Muscle of back (tissue), 3 donors: ENCODE measurements at regions not wholly inside any gene's neighbourhood (a gene's known extent, or its start where the extent isn't known, plus 50 kb on each side); places are given as distances from the start of the nearest gene placed in this dataset.

Source experiments
- DNase-seq, 3 donors: peaks; one replicate each; pipeline versions ENCODE4 v3.0.0 to v3.0.0-alpha.2; 2013

- DNase-seq, result no peak
Measured at GRCh38 chr2:74735009-74735408, 81.0 kb downstream of the SEMA4F start.

DNA sequence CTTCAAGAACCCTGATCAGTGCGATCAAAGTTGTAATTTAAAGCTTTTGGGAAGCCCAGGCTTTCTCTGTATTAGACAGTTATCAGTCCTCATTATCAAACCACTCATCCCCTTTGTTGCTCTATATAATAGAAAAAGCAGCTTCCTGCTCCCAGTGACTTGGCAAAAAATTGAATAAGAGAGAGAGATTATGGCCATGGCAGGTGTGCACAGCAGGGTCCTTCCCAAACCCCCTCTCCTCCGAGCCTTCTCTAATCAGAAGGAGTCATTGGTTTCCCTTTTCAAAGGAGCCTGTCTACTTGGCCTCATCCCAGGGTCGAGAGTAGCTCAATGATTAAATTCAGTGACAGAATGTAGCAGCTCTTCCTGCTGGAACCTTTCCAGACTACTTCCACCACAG lies 81.5 kb downstream of the SEMA4F start:
- DNase-seq, result no peak

DNA sequence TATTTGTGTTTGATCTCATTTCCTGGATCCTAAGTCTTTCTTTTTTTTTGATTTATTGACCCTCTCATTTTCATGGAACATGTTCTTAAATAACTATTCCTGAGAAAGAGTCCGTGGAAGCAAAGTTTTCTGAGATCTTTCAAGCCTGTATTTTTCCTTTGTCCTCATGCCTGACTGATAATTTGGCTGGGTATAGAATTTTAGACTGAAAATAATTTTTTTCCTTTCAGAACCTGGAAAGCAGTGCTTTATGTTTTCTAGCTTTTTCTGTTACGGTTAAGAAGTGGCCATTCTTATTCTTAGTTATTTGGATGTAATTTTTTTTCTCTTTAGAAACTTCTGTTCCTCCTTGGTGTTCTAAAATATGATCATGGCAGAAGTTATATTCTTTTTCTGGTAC lies 82.5 kb downstream of the SEMA4F start:
- DNase-seq, result no peak

GRCh38 chr2:74738586-74738985 lies 84.5 kb downstream of the SEMA4F start:
- DNase-seq, result no peak

DNA sequence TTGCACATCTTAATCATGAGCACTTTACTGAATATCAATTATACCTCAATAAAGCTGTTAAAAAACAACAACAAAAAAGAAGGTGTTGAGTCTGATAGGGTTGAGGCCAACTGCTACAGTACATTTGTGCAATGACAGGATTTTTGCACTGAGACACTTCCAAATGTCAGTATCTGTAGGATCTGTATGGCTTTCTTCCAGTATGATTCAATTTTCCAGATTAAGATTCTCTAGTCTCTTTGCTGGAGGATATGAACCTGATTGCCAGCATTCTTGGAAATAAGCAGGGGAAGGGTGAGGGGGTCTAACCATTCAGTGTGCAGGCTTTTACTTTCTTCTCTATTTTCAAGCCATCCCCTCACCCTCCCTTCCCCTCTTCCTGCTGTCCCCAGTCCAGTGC lies 85.1 kb downstream of the SEMA4F start:
- DNase-seq, result no peak

GRCh38 chr2:74739733-74740241 lies 85.7 kb downstream of the SEMA4F start:
- no peak for DNase-seq

GRCh38 chr2:74740395-74740740 lies 86.3 kb downstream of the SEMA4F start:
- DNase-seq, result no peak

DNA sequence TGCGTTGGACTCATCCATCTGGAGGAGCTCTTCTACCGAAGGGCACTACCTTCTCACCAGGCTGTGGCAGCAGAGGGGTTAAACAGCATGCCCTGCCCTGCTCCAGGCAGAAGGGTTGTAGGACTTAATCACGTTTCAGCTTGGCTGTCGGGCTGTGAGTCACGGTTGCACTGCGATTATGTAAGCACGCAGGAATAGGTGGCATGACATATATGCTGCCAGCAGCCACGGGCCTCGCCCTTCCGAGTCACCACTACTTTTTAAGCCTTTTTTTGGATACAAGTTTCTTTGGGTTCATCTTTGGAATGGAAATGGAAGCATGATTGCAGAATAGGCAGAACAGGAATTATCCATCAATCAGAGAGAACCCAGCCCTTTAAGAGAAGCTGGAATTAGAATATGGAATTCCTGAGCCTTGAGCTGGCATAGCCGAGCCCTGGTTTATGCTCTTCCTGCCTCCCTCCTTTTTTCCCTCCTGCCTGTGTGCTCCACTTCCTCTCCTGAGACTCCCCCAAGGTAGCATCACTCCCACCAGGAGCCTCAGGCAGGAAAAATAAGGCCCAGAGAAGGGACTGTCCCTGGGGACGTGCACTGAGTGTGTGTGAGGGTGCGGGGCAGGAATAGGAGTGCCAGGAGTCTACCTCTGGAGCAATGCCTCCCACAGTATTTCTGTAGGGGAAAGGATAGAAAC lies 86.8 kb downstream of the SEMA4F start:
- peak in 2 of 3 donors; percentile 27 to 85 for DNase-seq

- DNase-seq, result no peak
Measured at GRCh38 chr2:74741629-74742028, 87.6 kb downstream of the SEMA4F start.

DNA sequence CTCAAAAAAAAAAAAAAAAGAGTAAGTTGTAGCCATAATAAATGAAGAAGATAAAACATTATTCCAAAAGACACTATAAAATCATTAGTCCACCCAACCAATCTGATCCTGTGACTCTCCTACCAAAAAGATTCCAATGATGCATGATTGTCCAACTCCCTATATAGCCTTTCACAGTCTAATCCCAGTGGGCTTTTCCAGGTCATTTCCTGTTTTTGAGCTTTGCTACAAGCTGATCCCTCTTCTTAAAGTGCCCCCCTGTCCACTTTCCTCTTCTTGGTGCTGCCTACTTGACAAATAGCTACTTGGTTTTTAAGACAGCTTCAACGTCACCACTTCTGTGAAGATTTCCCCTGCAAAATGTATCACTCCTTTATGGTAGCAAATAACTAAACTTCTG lies 88.4 kb downstream of the SEMA4F start:
- no peak for DNase-seq

DNA sequence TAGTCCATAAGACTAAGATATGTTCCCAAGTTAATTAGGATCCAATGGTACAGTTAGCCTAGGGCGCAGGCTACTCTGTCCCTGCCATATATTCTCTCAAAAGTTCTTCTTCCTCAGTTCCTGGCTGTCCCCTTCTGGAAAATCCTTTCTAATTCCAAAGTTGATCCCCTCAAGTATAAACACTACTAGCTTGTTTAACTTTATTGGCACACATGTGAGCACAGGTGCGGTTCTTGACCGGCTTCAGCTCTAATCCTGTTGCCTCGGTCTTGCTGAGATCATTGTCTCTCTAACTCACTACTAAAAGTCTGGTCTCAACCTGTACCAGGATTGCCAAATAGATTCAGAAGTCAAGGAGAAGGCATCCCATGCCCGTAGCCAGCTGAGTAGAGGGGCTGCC lies 89.0 kb downstream of the SEMA4F start:
- DNase-seq, result no peak

DNA sequence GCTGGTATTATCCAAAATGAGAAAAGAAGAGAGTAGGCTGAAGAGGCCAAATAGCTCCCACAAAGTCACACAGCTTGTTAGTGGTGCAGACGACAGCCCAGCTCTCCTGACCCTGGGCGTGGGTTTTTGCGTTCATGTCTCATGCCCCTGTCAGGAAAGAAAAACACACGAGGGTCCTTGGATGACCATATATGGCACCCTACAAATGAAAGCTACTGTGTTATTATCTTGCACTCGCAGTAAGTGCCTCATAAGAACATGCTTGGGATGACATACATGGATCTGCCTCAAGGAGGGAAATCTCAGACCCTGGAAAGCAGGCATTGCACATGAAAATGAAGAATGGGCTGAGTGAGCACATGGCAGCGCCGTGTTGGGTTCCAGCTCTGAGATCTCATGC lies 89.7 kb downstream of the SEMA4F start:
- DNase-seq, result no peak

- no peak for DNase-seq
Measured at GRCh38 chr2:74744731-74745515, 89.0 kb upstream of the HK2 start.

DNA sequence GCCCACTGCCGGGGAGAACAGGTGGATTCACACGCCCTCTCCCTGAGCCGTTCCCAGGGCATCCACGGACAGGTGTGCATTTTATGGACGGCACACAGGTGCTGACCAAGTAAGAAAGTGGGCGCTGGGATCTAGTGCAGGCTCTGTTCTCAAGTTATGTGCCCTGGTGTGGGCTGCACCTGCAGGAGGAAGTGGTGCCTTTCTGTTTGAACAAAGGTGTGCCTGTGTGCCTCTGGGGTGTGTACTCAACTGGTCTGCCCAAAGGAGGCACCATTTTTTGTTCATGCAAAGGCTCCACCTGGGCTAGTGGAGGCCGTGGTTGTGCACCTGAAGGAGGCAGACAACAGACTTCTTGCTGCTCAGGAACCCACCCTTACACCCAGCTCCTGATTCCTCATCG lies 88.2 kb upstream of the HK2 start:
- no peak for DNase-seq

GRCh38 chr2:74746480-74746879 lies 87.4 kb upstream of the HK2 start:
- no peak for DNase-seq

DNA sequence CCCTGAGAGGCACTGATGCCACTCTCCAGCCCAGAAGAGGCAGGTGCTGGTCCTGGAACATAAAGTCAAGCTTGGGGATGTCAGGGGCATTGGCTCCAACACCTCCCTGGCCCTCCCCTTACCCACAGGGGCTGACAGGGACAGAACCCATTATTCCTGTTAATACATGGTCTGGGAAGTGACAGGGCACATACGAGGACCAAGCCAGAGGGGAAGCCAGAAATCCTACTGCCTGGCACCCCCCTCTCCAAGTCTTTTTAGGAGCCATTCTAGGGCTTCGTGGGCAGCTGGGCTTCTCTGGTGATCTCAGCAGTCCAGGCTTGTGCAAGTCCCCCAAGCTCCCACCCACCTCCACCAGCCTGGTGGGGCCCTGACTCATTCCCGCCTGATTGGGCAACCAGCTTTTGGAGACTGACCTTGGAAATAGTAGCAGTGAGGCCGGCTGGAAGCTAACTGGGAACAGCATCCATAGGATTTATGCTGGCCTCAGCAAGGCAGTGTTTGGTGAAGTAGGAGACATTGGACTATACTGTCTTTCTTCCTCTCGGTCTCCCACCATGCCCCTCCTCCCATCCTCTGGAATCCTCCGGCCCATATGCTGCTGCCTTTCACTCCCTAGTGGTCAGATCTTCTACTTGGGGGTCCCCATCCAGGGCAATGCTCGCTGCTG lies 86.4 kb upstream of the HK2 start:
- DNase-seq, result no peak

- DNase-seq, result no peak
Measured at GRCh38 chr2:74748665-74749064, 85.3 kb upstream of the HK2 start.

- no peak for DNase-seq
Measured at GRCh38 chr2:74749432-74749831, 84.5 kb upstream of the HK2 start.

DNA sequence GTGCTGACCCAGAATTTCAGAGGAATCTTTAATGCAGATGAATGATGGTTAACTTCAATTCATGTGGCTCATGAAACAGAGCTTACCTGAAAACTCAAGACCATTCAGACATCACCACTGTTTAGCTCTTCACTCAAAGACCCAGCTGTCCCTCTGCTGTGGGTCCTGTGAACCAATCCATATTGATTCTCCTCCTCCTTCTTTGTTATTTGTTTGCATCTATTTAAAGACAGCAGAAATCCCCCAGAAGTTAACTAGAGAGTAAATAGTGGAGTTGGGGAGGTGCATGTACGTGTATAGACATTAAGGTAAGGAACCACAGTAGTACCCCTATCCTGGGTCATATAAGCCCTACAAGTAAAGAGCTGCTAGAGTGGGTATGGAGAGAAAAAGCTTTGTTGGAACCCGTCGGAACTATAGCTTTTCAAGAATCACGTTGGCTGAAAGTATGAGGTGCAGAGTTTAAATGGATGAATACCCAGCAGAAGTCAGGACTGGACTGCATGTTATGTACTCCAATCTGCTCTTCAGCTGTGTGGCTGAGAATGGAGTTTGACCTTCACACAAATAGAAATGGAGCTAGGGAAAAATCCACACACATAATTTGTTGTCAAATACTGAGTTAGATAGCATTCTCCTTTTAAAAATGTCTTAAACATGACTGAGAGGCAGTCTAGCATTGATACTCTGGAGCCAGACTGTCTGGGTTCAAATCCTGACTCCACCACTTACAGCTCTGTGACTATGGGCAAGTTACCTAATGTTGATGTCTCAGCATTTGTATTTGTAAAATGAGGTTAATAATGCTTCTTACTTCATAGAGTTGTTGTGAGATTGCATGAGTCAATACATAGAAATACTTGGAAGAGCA lies 81.7 kb upstream of the HK2 start:
- no peak for DNase-seq

DNA sequence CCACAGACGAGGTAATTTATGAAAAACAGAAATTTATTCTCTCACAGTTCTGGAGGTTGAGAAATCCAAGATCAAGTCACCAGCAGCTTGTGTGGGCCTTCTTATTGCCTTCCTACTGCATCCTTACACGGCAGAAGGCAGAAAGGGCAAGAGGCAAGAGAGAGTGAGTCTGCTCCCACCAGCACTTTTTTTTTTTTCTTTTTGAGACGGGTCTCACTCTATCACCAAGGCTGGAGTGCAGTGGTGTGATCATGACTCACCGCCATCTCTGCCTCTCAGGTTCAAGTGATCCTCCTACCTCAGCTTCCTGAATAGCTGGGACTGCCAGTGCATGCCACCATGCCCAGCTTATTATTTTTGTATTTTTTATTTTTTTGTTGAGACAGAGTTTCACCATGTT lies 78.5 kb upstream of the HK2 start:
- no peak for DNase-seq

- no peak for DNase-seq
Measured at GRCh38 chr2:74756356-74756890, 77.5 kb upstream of the HK2 start.

DNA sequence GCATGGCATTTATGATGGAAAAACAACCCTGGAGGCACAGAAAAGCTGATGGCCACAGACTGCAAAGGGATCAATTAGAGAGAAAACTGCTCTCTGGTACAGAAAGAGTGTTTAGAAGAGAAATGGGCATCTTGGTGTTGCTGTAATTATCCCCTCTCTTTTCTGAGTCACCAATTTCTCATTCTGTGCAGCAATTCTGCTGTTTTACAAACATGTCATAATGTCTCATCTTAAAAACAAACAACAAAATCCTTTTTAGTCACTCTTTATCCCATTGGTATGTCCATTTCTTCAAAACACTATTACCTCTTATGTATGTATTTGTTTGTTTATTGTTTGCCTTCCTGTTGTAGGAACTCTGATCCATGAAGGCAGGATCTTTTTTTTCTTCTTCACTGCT lies 73.9 kb upstream of the HK2 start:
- DNase-seq, result no peak
